HT1080 (cell line): ENCODE measurements at regions not wholly inside any gene's neighbourhood (a gene's known extent, or its start where the extent isn't known, plus 50 kb on each side); places are given as distances from the start of the nearest gene placed in this dataset.
"Not testable (repeated sequence)": the region's sequence is repeated elsewhere in the genome, so short reads cannot be mapped to it uniquely, and the experiment has no call there.

ENCODE experiments used
- DNase-seq: peaks from one replicate; pipeline ENCODE4 v3.0.0-alpha.2; 2015; ENCODE audit warnings: low read depth

GRCh38 chr12:87001102-87001501 is 744.9 kb upstream of the MGAT4C start:
- no peak for DNase-seq

- no peak for DNase-seq
These were observed 729.1 kb upstream of the MGAT4C start for GRCh38 chr12:86985298-86985697.

- not testable (repeated sequence) for DNase-seq
These were observed 714.4 kb upstream of the MGAT4C start for GRCh38 chr12:86970595-86970994.

- no peak for DNase-seq
These were observed 703.7 kb upstream of the MGAT4C start for GRCh38 chr12:86959766-86960458.

GRCh38 chr12:86950444-86950843 is 694.3 kb upstream of the MGAT4C start:
- no peak for DNase-seq

- DNase-seq, result no peak
These were observed 693.9 kb upstream of the MGAT4C start for GRCh38 chr12:86950043-86950442.

- DNase-seq, result no peak
These were observed 692.7 kb upstream of the MGAT4C start for GRCh38 chr12:86948851-86949250.

GRCh38 chr12:86945685-86946196 is 689.5 kb upstream of the MGAT4C start:
- no peak for DNase-seq

GRCh38 chr12:86944197-86944819 is 688.1 kb upstream of the MGAT4C start:
- DNase-seq, result not testable (repeated sequence)

GRCh38 chr12:86931714-86932113 is 675.5 kb upstream of the MGAT4C start:
- DNase-seq, result no peak

- DNase-seq, result no peak
These were observed 673.8 kb upstream of the MGAT4C start for GRCh38 chr12:86929962-86930361.

GRCh38 chr12:86917121-86917520 is 660.9 kb upstream of the MGAT4C start:
- no peak for DNase-seq

- DNase-seq, result peak; percentile 40
These were observed 658.5 kb upstream of the MGAT4C start for GRCh38 chr12:86914721-86915120.

GRCh38 chr12:86911973-86912372 is 655.8 kb upstream of the MGAT4C start:
- DNase-seq, result no peak

- DNase-seq, result no peak
These were observed 647.0 kb upstream of the MGAT4C start for GRCh38 chr12:86903159-86903558.

GRCh38 chr12:86860776-86861175 is 604.6 kb upstream of the MGAT4C start:
- DNase-seq, result no peak

- DNase-seq, result no peak
These were observed 596.3 kb upstream of the MGAT4C start for GRCh38 chr12:86852451-86852850.

GRCh38 chr12:86838711-86839110 is 582.5 kb upstream of the MGAT4C start:
- no peak for DNase-seq

GRCh38 chr12:86838260-86838659 is 582.1 kb upstream of the MGAT4C start:
- no peak for DNase-seq

- peak; percentile 6 for DNase-seq
These were observed 581.1 kb upstream of the MGAT4C start for GRCh38 chr12:86837246-86837645.

- DNase-seq, result no peak
These were observed 578.0 kb upstream of the MGAT4C start for GRCh38 chr12:86834217-86834616.

GRCh38 chr12:86827409-86827808 is 571.2 kb upstream of the MGAT4C start:
- DNase-seq, result no peak

- DNase-seq, result no peak
These were observed 569.9 kb upstream of the MGAT4C start for GRCh38 chr12:86826051-86826450.
